ENCODE measurements at regions not wholly inside any gene's neighbourhood (a gene's known extent, or its start where the extent isn't known, plus 50 kb on each side); places are given as distances from the start of the nearest gene placed in this dataset.

DNA sequence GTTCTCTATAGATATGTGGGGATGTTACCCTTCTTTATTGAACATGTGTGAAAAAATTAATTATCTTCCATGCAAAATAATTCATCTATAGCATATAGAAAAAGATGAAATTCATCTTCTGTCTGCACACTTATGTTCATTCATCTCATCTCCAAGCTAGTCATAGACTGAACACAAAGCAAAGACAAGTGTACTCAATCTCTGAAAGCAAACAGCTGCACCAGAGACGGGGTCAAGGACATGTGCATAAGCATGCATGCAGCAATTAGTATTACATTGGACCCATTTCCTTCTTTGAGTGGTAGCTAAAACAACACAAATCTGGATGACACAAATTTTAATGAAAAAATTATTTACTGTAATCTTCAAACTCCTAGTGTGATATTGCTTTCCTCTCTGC is 547.0 kb upstream of the COX7C start:
- no peak for DNase-seq

DNA sequence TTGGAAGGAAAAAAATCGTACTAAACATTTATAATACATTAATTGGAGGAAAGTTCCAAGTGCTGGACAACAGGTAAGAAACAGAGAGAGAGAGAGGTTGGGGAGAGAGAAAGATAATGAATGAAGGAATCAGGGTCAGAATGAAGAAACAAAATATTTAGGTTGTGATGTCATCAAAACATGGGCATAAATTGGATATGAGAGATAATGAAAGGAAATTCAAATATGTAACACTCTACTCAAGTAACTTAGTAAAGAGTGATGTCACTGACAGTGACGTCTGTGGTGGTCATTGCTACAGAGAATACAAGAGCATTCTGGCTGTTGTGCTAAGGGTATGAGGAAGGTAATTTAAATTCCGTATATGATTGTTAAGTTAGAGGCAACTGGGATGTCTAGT is 543.4 kb upstream of the COX7C start:
- no peak for DNase-seq

DNA sequence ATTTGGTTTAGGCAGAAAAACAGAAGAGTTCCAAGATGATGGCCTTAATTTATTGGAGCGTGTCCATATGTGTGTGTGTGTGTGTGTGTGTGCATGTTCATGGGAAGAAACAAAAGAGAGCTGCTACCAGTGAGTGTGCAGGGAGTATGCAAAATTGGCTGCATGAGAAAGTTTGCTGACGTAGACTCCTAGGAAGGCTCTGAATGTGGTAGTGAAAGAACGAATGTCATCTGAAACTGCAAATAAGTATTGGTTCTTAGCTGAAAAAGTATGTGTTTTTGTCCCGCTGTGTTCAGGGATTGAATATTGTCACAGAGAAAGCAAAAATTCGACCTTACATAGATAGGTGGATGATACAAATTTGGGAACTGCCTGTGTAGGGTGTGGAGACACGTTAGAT is 542.6 kb upstream of the COX7C start:
- DNase-seq, result no peak

DNA sequence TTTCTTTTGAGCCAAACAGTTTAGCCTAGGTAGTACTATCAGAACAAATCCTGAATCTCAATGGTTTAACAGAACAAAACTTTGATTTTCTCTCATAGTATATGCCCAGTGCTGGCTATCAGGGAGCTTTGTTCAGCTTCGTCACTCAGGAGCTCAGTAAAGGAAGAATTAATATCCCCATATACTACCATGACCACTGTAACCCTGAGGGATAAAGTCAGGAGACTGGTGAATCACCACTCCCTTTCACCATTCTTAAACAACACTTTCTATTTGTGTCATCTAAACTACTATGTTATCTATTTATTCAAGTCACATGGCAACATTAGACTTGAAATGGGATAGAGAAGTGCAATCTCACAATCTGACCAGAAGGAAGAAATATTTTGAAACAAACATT is 522.6 kb upstream of the COX7C start:
- no peak for DNase-seq

DNA sequence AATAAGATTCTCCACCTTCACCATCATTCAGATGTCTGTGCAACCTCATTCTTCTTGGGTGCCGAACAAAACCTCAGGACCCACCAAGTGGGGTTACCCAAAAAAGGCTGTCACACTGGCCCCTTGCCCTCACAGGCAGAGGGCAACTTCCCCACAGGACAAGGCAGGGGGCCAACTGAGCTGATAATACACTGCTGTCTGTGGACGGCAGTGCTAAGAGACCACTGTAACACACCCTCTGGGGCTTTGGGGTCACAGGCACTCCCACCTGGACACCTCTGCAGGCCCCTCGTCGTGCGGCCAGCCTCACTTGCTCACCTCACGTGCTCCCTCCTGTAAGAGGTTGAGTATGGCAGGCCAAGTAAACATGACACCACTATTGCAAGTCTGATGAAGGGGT is 515.8 kb upstream of the COX7C start:
- no peak for DNase-seq

DNA sequence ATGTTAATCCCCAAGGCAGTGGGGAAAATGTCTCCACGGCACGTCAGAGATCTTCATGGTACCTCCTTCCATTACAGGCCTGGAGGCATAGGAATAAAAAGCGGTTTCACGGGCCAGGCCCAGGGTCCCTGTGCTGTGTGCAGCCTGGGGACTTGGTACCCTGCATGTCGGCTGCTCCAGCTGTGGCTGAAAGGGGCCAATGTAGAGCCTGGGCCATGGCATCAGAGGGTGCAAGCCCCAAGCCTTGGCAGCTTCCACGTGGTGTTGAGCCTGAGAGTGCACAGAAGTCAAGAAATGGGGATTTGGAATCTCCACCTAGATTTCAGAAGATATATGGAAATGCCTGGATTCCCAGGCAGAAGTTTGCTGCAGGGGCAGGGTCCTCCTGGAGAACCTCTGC is 508.9 kb upstream of the COX7C start:
- DNase-seq, result no peak

DNA sequence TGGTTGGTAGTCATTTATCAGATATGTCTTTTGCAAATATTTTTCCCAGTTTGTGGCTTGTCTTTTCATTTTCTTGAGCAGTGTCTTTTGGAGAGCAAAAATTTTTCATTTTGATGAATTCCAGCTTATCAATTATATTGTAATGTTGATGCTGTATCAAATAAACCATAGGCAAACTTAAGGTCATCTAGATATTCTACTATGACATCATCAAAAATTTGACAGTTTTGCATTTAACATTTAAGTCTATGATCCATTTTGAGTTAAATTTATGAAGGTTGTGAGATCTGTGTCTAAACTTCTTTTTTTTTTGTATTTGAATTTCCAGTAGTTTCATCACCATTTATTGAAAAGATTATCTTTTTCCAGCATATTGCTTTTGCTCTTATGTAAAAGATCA is 505.5 kb upstream of the COX7C start:
- no peak for DNase-seq

DNA sequence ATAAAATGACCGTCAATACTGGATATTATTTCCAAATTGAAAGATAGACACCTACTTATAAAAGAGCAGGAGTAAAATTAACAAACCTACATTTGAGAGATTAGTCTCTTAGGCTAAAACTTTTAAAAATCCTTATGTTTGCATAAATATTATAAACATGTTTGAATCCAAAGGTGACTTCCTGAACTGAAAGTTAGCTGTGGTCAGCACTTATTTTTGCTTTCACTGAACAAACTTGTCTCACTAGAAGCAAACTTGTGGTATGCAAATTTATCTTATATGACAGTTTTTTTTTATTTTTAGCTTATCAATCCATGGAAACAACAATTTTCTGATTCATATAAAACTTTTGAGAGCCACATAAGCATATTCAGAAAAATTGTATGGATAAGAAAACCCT is 502.6 kb upstream of the COX7C start:
- DNase-seq, result no peak

DNA sequence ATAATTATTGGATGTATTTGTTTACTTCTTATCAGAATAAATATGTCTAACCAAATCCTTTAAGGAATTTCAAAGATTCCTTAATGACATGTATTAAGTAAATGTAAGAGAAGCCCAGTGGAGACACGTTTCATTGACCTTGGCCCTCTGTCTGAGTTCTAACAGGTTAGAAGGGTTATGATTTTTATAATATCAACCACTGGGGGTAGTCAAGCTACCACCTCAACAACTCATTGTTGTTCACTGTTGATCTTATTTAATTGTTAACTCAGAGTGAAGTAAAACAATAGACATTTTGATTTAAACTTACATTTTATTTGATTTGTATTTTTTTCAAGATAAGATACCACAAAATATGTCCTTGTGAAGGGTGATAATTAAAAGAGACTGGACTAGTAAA is 499.2 kb upstream of the COX7C start:
- DNase-seq, result no peak

DNA sequence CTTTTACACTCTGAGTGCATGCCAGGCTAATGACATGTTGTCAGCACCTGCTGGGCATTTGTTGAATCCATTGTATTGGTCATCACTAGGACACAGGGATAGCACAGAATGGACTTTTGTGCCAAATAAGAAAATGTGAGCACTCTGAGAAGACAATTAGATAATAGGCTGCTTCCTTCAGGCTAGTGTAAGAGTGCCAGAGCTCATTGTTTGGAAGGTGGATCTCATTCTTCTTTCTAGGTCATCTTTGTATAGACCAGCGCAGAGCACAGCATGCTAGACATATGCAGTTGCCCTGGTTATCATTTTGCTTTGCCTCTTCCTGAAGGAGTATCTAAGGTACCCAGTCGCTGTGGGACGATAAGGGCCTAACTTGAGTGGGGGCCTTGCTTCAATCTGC is 493.4 kb upstream of the COX7C start:
- DNase-seq, result no peak

DNA sequence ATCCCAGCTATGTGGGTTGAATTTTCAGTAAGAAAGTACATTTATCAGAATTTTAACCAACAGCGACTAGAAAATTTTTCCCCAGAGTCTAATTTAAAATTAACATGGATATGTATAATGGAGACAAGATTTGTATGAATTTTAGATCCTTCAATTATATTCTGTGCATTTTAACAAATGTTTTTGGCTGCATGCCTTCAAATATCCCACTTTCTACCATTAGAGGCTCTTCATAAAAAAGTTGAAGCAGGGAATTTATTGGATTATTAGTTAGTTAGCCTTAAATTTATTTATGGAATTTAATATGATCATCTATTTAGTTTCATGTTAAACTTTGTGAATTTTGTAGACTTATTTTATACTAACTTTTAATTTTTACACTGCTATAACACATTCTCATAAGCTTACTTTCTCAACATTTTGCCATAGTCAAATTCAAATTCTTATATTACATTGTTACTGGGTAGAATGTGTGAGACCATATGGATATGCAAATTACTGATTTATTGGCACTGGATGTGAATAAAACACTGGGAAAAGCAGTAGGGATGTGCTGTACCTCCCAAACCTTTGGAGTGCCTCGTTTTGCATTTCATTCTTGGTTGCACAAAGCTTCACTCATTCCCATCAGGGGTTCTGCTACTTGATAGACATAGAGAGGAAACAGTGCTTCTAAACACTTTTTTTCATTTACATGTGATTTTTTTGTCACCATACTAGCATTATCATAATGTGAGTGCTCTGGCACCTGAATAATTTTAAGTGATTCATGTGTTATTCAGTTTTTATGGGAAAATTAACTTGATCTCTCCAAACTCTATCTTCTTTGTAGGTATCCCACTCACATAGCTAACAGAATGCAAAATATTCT is 491.8 kb upstream of the COX7C start:
- DNase-seq, result no peak

DNA sequence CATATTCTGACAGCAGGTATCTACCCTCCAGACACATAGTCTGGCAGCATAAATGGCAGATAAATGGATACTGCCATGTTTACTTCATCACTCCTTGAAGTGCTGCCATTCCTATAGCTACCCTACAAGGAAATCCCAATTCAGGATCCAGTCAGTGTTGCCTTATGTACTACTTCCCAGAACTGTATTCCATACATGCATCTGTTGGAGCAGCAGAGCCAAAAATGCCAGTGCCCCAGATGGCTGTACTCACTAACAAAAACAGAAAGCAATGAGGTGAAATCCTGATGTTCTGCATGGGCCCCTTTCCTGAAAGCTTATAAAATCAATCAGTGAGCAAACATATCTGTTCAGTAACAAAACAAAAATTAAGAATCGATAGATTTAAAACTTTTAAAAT is 490.0 kb upstream of the COX7C start:
- DNase-seq, result no peak

DNA sequence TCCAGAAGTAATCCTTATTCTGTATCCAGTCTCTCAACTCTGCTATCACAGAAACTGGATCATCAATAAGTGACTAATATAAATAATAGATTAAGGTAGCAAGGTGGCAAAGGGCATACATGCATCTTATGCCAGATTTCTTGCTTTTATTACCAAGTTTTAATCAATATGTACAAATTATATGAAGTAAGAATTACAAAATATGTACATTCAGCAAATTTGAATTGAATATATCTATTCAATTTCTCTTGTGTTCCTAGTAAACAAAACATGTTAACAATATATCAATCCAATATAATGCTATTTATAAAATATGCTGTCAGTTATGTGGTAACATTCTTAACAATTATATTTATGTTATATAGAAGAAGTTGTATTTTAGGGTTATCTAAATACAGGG is 488.7 kb upstream of the COX7C start:
- DNase-seq, result no peak

DNA sequence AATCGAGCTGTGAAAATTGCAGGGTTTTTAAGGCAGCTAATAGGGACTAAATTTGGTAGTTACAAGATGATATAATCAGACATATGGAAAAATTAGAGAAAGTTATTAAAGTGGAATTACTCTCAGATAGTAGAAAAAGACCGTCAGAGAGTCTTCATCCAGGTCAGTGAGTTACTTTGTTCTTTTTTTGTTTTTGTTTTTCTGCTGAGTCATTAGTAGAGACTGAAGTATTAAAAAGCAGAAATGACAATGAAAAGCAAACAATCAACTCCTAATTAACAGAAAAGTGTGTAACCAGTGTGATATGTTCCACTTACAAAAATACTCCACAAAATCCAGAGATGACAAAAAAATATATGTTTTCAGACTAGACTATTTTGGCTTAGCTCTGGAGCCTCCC is 480.4 kb upstream of the COX7C start:
- DNase-seq, result no peak

DNA sequence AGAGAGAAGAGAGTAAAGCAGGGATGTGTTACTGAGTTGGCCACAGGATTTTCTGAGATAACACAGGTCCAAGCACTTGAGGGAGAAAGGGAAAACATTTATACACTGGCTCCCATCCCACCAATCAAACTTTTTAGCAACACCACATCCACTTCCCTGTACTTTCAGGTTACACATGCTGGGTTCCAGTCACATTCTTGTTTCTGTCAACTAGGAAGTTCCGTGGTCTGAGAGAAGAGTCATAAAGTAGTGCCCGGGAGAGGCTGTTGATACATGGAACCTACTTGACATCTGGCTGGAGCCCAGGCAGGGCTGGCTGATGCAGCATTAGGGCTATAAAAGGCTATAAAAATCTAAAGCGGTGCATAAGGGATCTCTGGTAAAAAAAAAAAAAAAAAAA is 473.9 kb upstream of the COX7C start:
- DNase-seq, result no peak

DNA sequence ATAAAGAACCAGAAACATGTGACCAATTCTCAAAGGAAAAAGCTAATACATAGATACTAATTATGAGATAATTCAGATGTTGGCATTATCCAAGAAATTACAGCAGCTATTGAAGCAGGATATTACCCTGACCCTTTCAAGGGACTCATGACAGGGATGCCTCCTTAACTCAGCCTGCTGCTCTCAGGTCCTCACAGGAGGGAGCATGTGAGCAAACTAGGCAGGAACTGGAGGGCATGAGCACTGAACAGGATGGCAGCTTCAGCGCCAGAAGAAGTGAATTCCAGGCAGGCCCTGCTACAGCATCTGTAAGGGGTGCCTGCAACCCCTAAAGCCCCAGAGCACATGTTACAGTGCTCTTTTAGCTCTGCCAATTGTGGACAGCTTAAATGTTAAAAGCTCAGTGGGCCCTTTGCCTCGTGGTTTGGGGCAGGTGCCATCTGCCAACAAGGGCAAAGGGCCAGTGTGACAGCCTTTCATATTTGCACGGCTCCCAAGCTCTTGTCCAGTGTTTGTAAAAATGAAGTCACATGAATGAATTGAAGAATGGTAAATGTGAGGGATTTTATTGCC is 464.7 kb upstream of the COX7C start:
- no peak for DNase-seq

DNA sequence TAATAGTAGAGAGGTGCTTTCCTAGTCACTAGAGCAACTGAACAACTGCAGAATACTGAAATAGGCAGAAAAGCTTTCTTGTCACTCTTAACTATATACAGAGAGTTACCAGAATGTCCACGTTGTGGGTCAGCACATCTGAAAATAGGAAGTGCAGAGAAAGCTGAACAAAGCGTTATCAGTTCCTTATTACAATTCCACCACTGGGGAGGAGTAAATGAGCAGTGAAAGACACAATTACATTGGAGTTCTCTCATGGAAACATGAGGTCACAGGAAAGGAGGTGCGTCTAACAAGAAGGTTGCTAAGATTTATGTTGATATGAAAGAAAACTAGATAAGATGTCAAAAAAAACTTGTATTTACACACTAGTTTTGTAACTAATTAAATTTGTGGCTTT is 461.9 kb upstream of the COX7C start:
- no peak for DNase-seq

DNA sequence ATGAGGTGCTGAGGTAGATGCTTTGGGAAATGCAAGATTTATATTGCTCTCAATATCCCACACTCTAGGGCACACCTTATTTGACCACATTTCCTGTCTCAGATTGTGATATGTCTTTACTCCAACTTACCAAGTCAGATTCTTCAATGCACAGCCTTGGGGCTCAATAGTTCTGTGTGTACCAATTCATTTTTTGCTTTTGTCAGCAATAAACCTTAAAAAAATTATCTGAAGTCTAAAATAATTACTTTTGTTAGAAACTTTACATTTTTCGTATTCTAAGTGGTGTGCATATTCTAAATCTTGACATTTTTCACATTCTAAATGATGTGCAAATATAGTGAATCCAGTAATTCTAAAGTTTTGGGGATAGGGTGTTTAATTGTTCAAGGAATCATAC is 447.5 kb upstream of the COX7C start:
- DNase-seq, result no peak

DNA sequence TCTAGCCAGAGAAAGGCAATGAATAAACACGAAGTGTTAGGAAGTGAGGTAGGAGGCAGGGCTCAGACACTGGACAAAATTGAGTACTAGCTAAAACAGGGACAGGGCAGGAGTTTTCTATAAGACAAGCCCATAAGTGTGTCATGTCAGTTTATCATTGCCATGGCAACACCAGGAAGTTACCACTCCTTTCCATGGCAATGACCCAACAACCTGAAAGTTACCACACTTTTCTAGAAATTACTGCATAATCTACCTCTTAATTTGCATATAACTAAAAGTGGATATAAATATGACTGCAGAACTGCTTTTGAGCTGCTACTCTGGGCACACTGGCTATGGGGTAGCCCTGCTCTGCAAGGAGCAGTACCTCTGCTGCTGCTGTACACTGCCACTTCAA is 442.5 kb upstream of the COX7C start:
- no peak for DNase-seq

DNA sequence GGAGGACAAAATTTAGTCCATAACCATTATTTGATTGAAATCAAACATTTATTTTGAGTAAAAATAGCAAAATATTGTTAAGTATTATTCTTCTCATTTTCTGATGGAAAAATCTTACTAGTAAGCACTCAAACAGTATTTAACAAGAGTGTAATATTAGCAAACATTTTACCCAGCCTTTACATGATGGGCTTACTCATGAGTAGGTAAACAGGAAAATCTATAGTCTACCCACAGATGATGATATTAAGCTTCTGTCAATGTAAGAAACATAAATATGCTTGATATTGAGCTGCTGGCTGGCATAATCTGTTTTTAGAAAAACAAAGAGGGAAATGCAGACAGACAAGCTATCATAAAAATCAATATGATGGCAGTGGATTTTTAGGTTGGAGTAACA is 418.5 kb upstream of the COX7C start:
- DNase-seq, result no peak

DNA sequence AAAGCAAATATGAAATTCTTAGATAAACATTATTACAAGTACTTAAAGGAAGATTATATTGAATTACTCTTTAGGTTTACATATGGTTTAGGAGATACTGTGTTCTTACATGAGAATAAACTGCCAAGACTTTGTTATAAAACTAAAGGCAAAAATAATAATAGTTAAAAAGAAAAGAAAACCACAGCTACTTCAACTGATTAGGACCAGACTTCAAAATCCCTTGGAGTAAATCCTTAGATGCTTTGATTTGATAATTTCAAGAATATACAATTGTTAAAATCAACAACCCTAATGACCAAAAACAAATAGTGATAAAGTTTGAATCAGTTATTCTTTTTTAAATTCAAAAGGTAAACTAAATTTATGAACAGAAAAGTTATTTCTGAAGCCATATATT is 389.6 kb upstream of the COX7C start:
- no peak for DNase-seq

DNA sequence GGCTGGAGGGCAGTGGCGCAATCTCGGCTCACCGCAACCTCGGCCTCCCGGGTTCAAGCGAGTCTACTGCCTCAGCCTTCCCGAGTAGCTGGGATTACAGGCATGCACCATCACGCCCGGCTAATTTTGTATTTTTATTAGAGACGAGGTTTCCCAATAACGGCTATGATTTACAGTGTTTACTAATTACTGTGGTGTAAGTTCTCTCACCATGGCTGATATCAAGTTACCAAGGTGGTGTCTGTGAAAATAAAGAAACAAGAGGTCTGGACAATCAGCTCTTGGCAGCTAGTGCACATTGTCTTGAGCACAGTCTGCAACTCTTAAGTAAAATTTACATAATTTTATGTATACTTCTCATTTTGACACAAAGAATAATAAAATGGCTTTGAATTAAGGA is 385.5 kb upstream of the COX7C start:
- DNase-seq, result no peak

DNA sequence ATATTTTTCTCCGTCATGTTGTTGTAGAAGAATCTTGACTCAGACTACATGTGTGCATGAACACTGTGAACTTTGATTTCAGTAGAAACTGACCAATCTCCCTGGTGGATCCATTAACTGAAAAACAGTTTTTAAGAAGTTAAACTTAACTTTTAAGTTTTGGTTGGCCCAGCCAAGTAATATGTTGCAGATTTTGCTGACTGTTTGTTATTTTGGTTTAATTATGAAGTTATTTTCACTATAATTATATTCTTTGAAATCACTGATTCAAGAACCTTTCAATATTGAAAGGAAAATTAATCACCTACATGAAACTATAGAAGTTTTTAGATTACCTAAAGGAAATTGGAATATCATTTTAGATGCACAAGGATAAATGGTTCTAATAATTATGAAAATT is 373.6 kb upstream of the COX7C start:
- DNase-seq, result no peak

DNA sequence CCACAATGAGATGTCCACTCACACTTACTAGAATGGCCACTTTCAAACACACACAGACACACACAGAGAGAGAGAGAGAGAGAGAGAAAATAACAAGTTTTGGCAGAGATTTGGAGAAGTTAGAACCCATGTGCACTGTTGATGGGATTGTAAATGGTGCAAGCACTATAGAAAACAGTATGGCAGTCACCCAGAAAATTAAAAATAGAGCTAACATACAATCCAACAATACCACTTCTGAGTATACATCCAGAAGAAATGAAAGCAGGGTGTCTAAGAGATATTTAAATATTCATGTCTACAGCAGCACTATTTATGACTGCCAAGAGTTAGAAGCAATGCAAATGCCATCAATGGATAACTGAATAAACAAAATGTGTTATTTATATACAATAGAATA is 359.9 kb upstream of the COX7C start:
- no peak for DNase-seq

All from NCI-H1436 treated with DMSO at 0.1 percent for 48 hours (cell line).